Body of pancreas (tissue), 4 donors: ENCODE measurements at regions not wholly inside any gene's neighbourhood (a gene's known extent, or its start where the extent isn't known, plus 50 kb on each side); places are given as distances from the start of the nearest gene placed in this dataset.

Experiments used
- CTCF ChIP-seq, 7 experiments: fragments of 450-650 bp in 4 of 7; fragments of 200-600 bp in 3 of 7; sonication (generic) in 3 of 7; IDR thresholded peaks; one replicate each; pipeline ENCODE4 v1.5.1; 2016 to 2019; ENCODE audit warnings: antibody characterized with exemption in 7 of 7
- POLR2A ChIP-seq, 3 donors: fragments of 450-650 bp; IDR thresholded peaks; one replicate each; pipeline ENCODE4 v1.6.1; 2016; ENCODE audit warnings: antibody characterized with exemption in 3 of 3, mild to moderate bottlenecking in 2 of 3

GRCh38 chr18:44065206-44065605 lies 615.5 kb upstream of the SETBP1 start:
- TF ChIP-seq CTCF (IDR thresholded peaks at IDR 0.05) (no peak), POLR2A (IDR thresholded peaks at IDR 0.05) (no peak)
